Retinal pigment epithelial cell (primary cell): ENCODE measurements at regions not wholly inside any gene's neighbourhood (a gene's known extent, or its start where the extent isn't known, plus 50 kb on each side); places are given as distances from the start of the nearest gene placed in this dataset.
A peak's percentile ranks its signal among the peaks of the same experiment; 100 is the strongest.

Experiments
- DNase-seq: peaks from one replicate; pipeline ENCODE4 v3.0.0-alpha.2; 2010; ENCODE audit warnings: low read depth
- H3K4me3 ChIP-seq: 2 replicates; pipeline ENCODE4 v1.5.1; 2011; ENCODE audit warnings: mild to moderate bottlenecking, low read length, control low read depth, moderate library complexity
- CTCF ChIP-seq: conservative IDR thresholded peaks from 2 replicates; pipeline ENCODE4 v1.5.1; 2011; ENCODE audit warnings: low read depth, low read length, control low read depth, inconsistent platforms

- no peak for DNase-seq
- TF ChIP-seq CTCF: no peak
- H3K4me3 ChIP-seq: no peak overlapping the region
Observed at GRCh38 chr2:176804392-176804791, 408.2 kb upstream of the HNRNPA3 start.

- TF ChIP-seq CTCF: no peak
- H3K4me3 ChIP-seq: no peak overlapping the region
- no peak for DNase-seq
Observed at GRCh38 chr2:176805345-176805744, 407.2 kb upstream of the HNRNPA3 start.

- DNase-seq: no peak
- no peak overlapping the region for H3K4me3 ChIP-seq
- TF ChIP-seq CTCF: no peak
Observed at GRCh38 chr2:176812246-176812775, 400.3 kb upstream of the HNRNPA3 start.

GRCh38 chr2:176813156-176813555 is 399.4 kb upstream of the HNRNPA3 start:
- DNase-seq: no peak
- TF ChIP-seq CTCF: no peak
- no peak overlapping the region for H3K4me3 ChIP-seq

- no peak for DNase-seq
- H3K4me3 ChIP-seq: no peak overlapping the region
- TF ChIP-seq CTCF: no peak
Observed at GRCh38 chr2:176813621-176814049, 399.0 kb upstream of the HNRNPA3 start.

- no peak overlapping the region for H3K4me3 ChIP-seq
- TF ChIP-seq CTCF: no peak
- DNase-seq: no peak
Observed at GRCh38 chr2:176814274-176814673, 398.3 kb upstream of the HNRNPA3 start.

GRCh38 chr2:176814740-176815367 is 397.7 kb upstream of the HNRNPA3 start:
- TF ChIP-seq CTCF: peak; percentile 35
- no peak overlapping the region for H3K4me3 ChIP-seq
- no peak for DNase-seq
